Neutrophil (primary cell): ENCODE measurements at regions not wholly inside any gene's neighbourhood (a gene's known extent, or its start where the extent isn't known, plus 50 kb on each side); places are given as distances from the start of the nearest gene placed in this dataset.
"Not testable (repeated sequence)": the region's sequence is repeated elsewhere in the genome, so short reads cannot be mapped to it uniquely, and the experiment has no call there.

Source experiments
- H3K27ac ChIP-seq: fragments of 200-600 bp; sonication (generic); 2 replicates; pipeline ENCODE4 v1.5.1; 2016; ENCODE audit warnings: mild to moderate bottlenecking, moderate library complexity
- H3K27me3 ChIP-seq: fragments of 200-600 bp; sonication (generic); 2 replicates; pipeline ENCODE4 v1.6.0; 2016; ENCODE audit warnings: mild to moderate bottlenecking
- H3K36me3 ChIP-seq: fragments of 200-600 bp; sonication (generic); 2 replicates; pipeline ENCODE4 v1.5.1; 2017
- H3K4me1 ChIP-seq, 2 experiments: fragments of 200-600 bp in 1 of 2; sonication (generic) in 1 of 2; 1 replicate in 1 of 2; 2 replicates in 1 of 2; pipeline versions ENCODE4 v1.5.1 to v1.6.1; 2013 to 2016; ENCODE audit warnings: low read depth in 1 of 2, low read length in 1 of 2, mild to moderate bottlenecking in 1 of 2, moderate library complexity in 1 of 2; ENCODE audit not compliant: control insufficient read depth in 1 of 2, insufficient read depth in 1 of 2
- H3K4me3 ChIP-seq, 2 experiments: fragments of 200-600 bp in 1 of 2; sonication (generic) in 1 of 2; 1 replicate in 1 of 2; 2 replicates in 1 of 2; pipeline ENCODE4 v1.5.1; 2013 to 2016; ENCODE audit warnings: low read depth in 1 of 2, low read length in 1 of 2, mild to moderate bottlenecking in 1 of 2, moderate library complexity in 1 of 2
- H3K9me3 ChIP-seq: fragments of 200-600 bp; sonication (generic); 2 replicates; pipeline ENCODE4 v1.5.1; 2016
- TF ChIP-seq, protein P1 (sequence below): fragments of 200-600 bp; sonication (generic); IDR thresholded peaks from 2 replicates; pipeline ENCODE4 v1.5.1; 2016; ENCODE audit warnings: antibody characterized with exemption

DNA sequence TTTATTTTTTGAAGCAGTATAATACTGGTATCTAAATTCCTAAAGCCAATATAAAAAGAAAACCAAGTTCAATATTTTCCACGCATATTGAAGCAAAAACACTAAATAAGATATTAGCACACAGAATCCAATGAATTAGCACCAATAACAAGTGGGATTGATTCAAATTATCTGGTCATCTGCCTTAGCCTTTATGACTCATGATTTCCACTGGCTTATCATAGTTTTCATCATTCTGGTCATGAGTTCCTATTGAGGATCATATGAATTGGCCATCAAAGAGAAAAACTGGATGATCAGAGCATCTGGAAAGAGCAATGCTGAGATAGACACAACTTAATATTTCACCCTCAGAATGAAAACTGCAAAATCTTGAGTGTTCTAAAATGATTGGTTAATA lies 809.9 kb downstream of the MCTP2 start:
- Histone ChIP-seq H3K4me3 (no peak overlapping the region), H3K36me3 (no peaks in the 10 kb centered on the region), H3K4me1 (no peaks in the 10 kb centered on the region), H3K27me3 (no peaks in the 10 kb centered on the region), H3K9me3 (no peaks in the 10 kb centered on the region), H3K27ac (no peak overlapping the region)
- TF ChIP-seq, protein P1, sequence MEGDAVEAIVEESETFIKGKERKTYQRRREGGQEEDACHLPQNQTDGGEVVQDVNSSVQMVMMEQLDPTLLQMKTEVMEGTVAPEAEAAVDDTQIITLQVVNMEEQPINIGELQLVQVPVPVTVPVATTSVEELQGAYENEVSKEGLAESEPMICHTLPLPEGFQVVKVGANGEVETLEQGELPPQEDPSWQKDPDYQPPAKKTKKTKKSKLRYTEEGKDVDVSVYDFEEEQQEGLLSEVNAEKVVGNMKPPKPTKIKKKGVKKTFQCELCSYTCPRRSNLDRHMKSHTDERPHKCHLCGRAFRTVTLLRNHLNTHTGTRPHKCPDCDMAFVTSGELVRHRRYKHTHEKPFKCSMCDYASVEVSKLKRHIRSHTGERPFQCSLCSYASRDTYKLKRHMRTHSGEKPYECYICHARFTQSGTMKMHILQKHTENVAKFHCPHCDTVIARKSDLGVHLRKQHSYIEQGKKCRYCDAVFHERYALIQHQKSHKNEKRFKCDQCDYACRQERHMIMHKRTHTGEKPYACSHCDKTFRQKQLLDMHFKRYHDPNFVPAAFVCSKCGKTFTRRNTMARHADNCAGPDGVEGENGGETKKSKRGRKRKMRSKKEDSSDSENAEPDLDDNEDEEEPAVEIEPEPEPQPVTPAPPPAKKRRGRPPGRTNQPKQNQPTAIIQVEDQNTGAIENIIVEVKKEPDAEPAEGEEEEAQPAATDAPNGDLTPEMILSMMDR: no peak

DNA sequence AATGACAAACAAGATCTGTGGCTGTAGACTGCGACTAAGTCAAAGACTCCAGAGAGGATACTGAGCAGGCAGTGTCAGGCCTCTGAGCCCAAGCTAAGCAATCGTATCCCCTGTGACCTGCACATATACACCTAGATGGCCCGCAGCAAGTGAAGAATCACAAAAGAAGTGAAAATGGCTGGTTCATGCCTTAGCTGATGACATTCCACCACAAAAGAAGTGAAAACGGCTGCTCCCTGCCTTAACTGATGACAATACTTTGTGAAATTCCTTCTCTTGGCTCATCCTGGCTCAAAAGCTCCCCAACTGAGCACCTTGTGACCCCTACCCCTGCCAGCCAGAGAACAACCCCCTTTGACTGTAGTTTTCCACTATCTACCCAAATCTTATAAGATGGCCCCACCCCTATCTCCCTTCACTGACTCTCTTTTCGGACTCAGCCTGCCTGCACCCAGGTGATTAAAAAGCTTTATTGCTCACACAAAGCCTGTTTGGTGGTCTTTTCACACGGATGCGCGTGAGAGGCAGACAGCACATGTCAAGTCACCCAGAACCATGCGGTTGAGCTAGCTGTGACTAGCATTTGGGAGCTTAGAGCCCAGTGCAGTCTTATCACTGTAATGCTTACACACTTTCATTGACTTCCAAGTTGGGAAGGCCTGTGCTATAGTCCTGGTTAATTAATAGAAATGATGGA lies 812.0 kb downstream of the MCTP2 start:
- H3K4me3 ChIP-seq, H3K27me3 ChIP-seq, H3K36me3 ChIP-seq, H3K4me1 ChIP-seq, H3K9me3 ChIP-seq, H3K27ac ChIP-seq: not testable (repeated sequence)

DNA sequence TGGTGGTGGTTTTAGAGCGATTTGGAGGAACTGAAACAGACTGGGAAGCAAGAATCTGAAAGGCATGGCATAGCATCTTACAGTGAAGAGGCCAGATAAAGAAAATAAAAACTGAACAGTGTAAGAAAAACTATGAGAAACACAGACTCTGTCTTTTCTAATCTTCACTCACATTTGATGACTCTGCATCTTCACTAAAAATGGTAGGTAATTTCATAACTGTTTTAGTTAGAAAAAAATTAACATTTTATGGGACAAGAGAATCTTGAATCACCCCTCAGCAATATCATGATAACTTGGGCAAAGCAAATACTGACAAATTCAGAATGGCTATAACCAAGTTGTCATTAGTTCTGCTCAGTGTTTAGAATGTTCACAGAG lies 812.6 kb downstream of the MCTP2 start:
- H3K4me3 ChIP-seq: no peak overlapping the region
- H3K27me3 ChIP-seq: no peaks in the 10 kb centered on the region
- H3K36me3 ChIP-seq: no peaks in the 10 kb centered on the region
- H3K27ac ChIP-seq: no peak overlapping the region
- no peaks in the 10 kb centered on the region for H3K4me1 ChIP-seq
- no peaks in the 10 kb centered on the region for H3K9me3 ChIP-seq
- TF ChIP-seq, protein P1: no peak

DNA sequence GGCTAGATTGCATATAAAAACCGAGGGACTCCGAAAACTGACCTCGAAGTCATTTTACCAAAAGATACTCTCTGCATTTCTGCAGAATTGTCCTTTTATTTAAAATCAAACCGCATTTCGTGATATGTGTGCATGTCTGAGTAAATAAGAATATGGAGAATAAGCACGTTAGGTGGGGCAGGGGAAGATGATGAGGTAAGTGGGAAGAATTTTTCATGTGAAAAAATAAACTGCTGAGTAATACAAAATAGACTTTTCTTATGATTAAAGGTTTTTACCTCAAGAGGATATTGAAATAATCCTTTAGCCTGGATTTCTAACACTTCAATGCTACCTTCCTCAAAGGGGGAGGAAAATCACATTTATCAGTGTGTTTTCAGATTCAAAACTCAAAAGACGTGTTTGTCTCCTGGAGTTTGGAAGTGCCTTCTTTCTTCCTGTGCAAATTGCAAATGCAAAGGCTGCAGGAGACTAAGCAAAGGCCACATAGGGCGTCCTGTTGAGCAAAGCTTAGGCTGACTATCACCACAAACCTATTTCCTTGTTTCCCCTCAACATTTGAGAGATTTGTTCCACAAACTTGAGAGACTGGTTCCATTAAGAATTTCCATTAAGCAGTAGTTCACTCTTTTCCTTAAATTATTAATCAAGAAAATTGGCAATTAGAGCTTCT lies 813.5 kb downstream of the MCTP2 start:
- H3K36me3 ChIP-seq: no peaks in the 10 kb centered on the region
- TF ChIP-seq, protein P1: no peak

DNA sequence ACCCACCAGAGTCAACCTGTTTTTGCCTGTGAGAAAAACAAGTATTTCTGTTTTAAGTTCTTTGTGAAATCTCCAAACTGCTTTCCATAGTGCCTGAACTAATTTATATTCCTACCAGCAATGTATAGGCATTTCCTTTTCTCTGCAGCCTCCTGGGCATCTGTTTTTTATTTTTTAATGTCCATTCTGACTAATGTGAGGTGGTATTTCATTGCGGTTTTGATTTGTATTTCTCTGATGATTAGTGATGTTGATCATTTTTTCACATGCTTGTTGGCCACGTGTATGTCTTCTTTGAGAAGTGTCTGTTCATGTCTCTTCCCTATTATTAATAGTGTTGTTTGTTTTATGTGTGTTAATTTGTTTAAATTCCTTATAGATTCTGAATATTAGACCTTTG lies 820.5 kb downstream of the MCTP2 start:
- Histone ChIP-seq H3K27me3 (no peaks in the 10 kb centered on the region), H3K4me3 (no peak overlapping the region), H3K36me3 (no peaks in the 10 kb centered on the region), H3K4me1 (no peaks in the 10 kb centered on the region), H3K27ac (no peak overlapping the region), H3K9me3 (no peaks in the 10 kb centered on the region)
- TF ChIP-seq, protein P1: no peak

More for the DNA sequence above, 813.5 kb downstream of the MCTP2 start:
- Histone ChIP-seq H3K4me1 (no peaks in the 10 kb centered on the region), H3K9me3 (no peaks in the 10 kb centered on the region), H3K27me3 (no peaks in the 10 kb centered on the region), H3K4me3 (no peak overlapping the region), H3K27ac (no peak overlapping the region)

DNA sequence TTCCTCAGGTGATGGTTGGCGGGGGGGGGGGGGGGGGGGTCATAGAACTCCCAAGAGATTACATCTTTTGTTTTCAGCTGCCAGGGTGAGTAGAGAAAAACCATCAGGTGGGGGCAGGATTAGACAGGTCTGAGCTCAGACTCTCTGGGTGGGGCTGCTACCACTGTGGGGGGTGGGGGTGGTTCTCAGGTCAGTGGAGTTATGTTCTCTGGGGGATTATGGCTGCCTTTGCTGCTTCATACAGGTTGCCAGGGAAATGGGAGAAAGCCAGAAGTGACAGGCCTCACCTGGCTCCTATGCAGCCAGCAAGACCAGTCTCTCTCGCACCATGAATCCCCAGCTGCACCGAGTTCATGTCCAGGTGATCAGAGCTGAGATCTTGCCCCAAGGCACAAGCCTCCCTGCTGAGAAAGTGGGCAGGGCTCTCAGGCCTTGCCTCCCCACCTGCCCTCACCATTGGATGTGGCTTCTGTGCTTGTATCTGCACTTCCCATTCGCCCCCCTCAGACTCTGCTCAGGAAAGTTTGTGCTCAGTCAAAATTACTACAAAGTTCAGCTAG lies 828.1 kb downstream of the MCTP2 start:
- no peaks in the 10 kb centered on the region for H3K27me3 ChIP-seq
- TF ChIP-seq, protein P1: no peak
- no peaks in the 10 kb centered on the region for H3K4me1 ChIP-seq
- H3K36me3 ChIP-seq: no peaks in the 10 kb centered on the region
- no peak overlapping the region for H3K4me3 ChIP-seq
- H3K9me3 ChIP-seq: no peaks in the 10 kb centered on the region
- H3K27ac ChIP-seq: no peak overlapping the region
